IMR-90 (cell line): ENCODE measurements at regions not wholly inside any gene's neighbourhood (a gene's known extent, or its start where the extent isn't known, plus 50 kb on each side); places are given as distances from the start of the nearest gene placed in this dataset.

Source experiments
- ATAC-seq: fragments of 200-7000 bp; cut with Tn5 transposase; 2 replicates; pipeline ENCODE4 v1.9.1; 2020; ENCODE audit warnings: low read depth, mild to moderate bottlenecking, moderate library complexity
- BruUV-seq: library from RNA; stranded (reverse); fragments of 400-500 nt; replicated peaks from 2 replicates; lab custom pipeline; 2021; lab: Mats Ljungman, UMichigan
- CTCF ChIA-PET: fragments of 300-600 bp; formaldehyde crosslinking; extraction: SDS; loops from one replicate; lab custom pipeline; 2021; ENCODE audit warnings: antibody characterized with exemption; lab: Yijun Ruan, JAX
- POLR2A ChIA-PET: fragments of 300-600 bp; sonication (Branson Sonifier 250); formaldehyde crosslinking; loops from one replicate; lab custom pipeline; 2022; ENCODE audit warnings: antibody characterized with exemption; ENCODE audit not compliant: unreplicated experiment; lab: Charles Lee
- DNase-seq: peaks from one replicate; pipeline ENCODE4 v3.0.0; 2013
- H2AFZ ChIP-seq: replicated peaks from 2 replicates; pipeline ENCODE3; 2013; ENCODE audit warnings: low read length, mild to moderate bottlenecking; ENCODE audit not compliant: poor library complexity
- H2AK5ac ChIP-seq: 2 replicates; pipeline ENCODE4 v1.6.1; 2013; ENCODE audit warnings: low read depth, low read length, inconsistent platforms
- H2AK9ac ChIP-seq: replicated peaks from 2 replicates; pipeline ENCODE3; 2013; ENCODE audit warnings: mild to moderate bottlenecking, low read depth, low read length, moderate library complexity; ENCODE audit not compliant: poor library complexity
- H2BK120ac ChIP-seq: 2 replicates; pipeline ENCODE4 v1.6.1; 2013; ENCODE audit warnings: low read depth, low read length, inconsistent platforms
- H2BK15ac ChIP-seq: 3 replicates; pipeline ENCODE4 v1.6.1; 2013; ENCODE audit warnings: low read depth, low read length, inconsistent platforms
- H2BK20ac ChIP-seq: 2 replicates; pipeline ENCODE4 v1.6.1; 2013; ENCODE audit warnings: low read depth, mild to moderate bottlenecking, inconsistent platforms, low read length, moderate library complexity
- H2BK5ac ChIP-seq: 2 replicates; pipeline ENCODE4 v1.6.1; 2013; ENCODE audit warnings: mild to moderate bottlenecking, low read depth, low read length, inconsistent platforms; ENCODE audit not compliant: poor library complexity, severe bottlenecking
- H3K14ac ChIP-seq: replicated peaks from 2 replicates; pipeline ENCODE4 v1.6.1; 2013; ENCODE audit warnings: low read depth, low read length, inconsistent platforms
- H3K18ac ChIP-seq: 2 replicates; pipeline ENCODE4 v1.6.1; 2013; ENCODE audit warnings: low read depth, low read length, control low read depth
- H3K23ac ChIP-seq: 2 replicates; pipeline ENCODE4 v1.6.1; 2013; ENCODE audit warnings: low read depth, low read length, inconsistent platforms
- H3K27ac ChIP-seq: 2 replicates; pipeline ENCODE4 v1.5.1; 2013; ENCODE audit warnings: mild to moderate bottlenecking, control low read depth, low read length; ENCODE audit not compliant: insufficient read depth
- H3K27me3 ChIP-seq: 2 replicates; pipeline ENCODE4 v1.6.1; 2013; ENCODE audit warnings: low read length; ENCODE audit not compliant: control insufficient read depth, insufficient read depth
- H3K36me3 ChIP-seq: 2 replicates; pipeline ENCODE4 v1.6.1; 2013; ENCODE audit warnings: low read length, mixed read lengths; ENCODE audit not compliant: control insufficient read depth, insufficient read depth
- H3K4ac ChIP-seq: 2 replicates; pipeline ENCODE4 v1.6.1; 2013; ENCODE audit warnings: low read depth, low read length, inconsistent platforms
- H3K4me1 ChIP-seq: 2 replicates; pipeline ENCODE4 v1.6.1; 2013; ENCODE audit warnings: low read length, mixed read lengths; ENCODE audit not compliant: control insufficient read depth, insufficient read depth
- H3K4me2 ChIP-seq: 2 replicates; pipeline ENCODE4 v1.6.1; 2013; ENCODE audit warnings: low read depth, mild to moderate bottlenecking, control low read depth, low read length, moderate library complexity
- H3K4me3 ChIP-seq: 2 replicates; pipeline ENCODE4 v1.5.1; 2013; ENCODE audit warnings: low read depth, mild to moderate bottlenecking, control low read depth, low read length, moderate library complexity; ENCODE audit not compliant: insufficient read depth
- H3K56ac ChIP-seq: 2 replicates; pipeline ENCODE4 v1.6.1; 2013; ENCODE audit warnings: low read length, inconsistent platforms; ENCODE audit not compliant: insufficient read depth; ENCODE audit errors: extremely low read depth
- H3K79me1 ChIP-seq, 2 experiments: 2 replicates each; pipeline ENCODE4 v1.6.1; 2013; ENCODE audit warnings: low read length in 2 of 2, inconsistent platforms in 1 of 2, low read depth in 1 of 2
- H3K9ac ChIP-seq: 2 replicates; pipeline ENCODE4 v1.6.1; 2013; ENCODE audit warnings: low read depth, low read length, control low read depth
- H3K9me1 ChIP-seq: 2 replicates; pipeline ENCODE4 v1.6.1; 2013; ENCODE audit warnings: low read length, inconsistent platforms; ENCODE audit not compliant: insufficient read depth
- H3K9me3 ChIP-seq: 2 replicates; pipeline ENCODE4 v1.6.1; 2013; ENCODE audit warnings: low read length; ENCODE audit not compliant: control insufficient read depth, insufficient read depth
- H4K20me1 ChIP-seq: 2 replicates; pipeline ENCODE4 v1.6.1; 2013; ENCODE audit warnings: low read length, inconsistent platforms; ENCODE audit not compliant: insufficient read depth
- H4K5ac ChIP-seq: 2 replicates; pipeline ENCODE4 v1.6.1; 2013; ENCODE audit warnings: mild to moderate bottlenecking, low read depth, low read length, control low read depth
- H4K8ac ChIP-seq, 2 experiments: 2 replicates each; pipeline ENCODE4 v1.6.1; 2013; ENCODE audit warnings: low read depth in 2 of 2, low read length in 2 of 2, control low read depth in 1 of 2, inconsistent platforms in 1 of 2
- H4K91ac ChIP-seq: 2 replicates; pipeline ENCODE4 v1.6.1; 2013; ENCODE audit warnings: low read depth, low read length, inconsistent platforms; ENCODE audit not compliant: insufficient read depth
- BHLHE40 ChIP-seq: fragments of 150-350 bp; IDR thresholded peaks from 2 replicates; pipeline ENCODE4 v1.6.1; 2016; ENCODE audit warnings: mild to moderate bottlenecking, low read depth, low read length
- CHD1 ChIP-seq: IDR thresholded peaks from 2 replicates; pipeline ENCODE4 v1.6.1; 2012; ENCODE audit warnings: low read depth, low read length, improper control_type of control experiment
- FOS ChIP-seq: fragments of 150-350 bp; IDR thresholded peaks from 2 replicates; pipeline ENCODE4 v1.6.1; 2016; ENCODE audit warnings: low read depth, low read length
- MAFK ChIP-seq: IDR thresholded peaks from 2 replicates; pipeline ENCODE4 v1.6.1; 2012; ENCODE audit warnings: low read depth, low read length, improper control_type of control experiment
- MAZ ChIP-seq: IDR thresholded peaks from 2 replicates; pipeline ENCODE4 v1.6.1; 2012; ENCODE audit warnings: low read depth, mild to moderate bottlenecking, low read length, improper control_type of control experiment, moderate library complexity, borderline replicate concordance
- NFE2L2 ChIP-seq: fragments of 150-350 bp; IDR thresholded peaks from 2 replicates; pipeline ENCODE4 v1.6.1; 2016; ENCODE audit warnings: low read depth, mild to moderate bottlenecking, low read length
- RAD21 ChIP-seq: IDR thresholded peaks from 2 replicates; pipeline ENCODE4 v1.6.1; 2012; ENCODE audit warnings: low read length, improper control_type of control experiment
- RCOR1 ChIP-seq: IDR thresholded peaks from 2 replicates; pipeline ENCODE4 v1.6.1; 2012; ENCODE audit warnings: mild to moderate bottlenecking, low read length, improper control_type of control experiment; ENCODE audit not compliant: insufficient replicate concordance
- RFX5 ChIP-seq: IDR thresholded peaks from 2 replicates; pipeline ENCODE4 v1.8.0; 2012; ENCODE audit warnings: low read depth, mild to moderate bottlenecking, low read length, moderate library complexity
- WGBS, 2 experiments: methylation state at CpG; one replicate each; pipeline versions ENCODE4 v1.1.5 to v1.1.7; 2013; ENCODE audit warnings: missing lambda C conversion rate in 2 of 2; ENCODE audit not compliant: insufficient read length in 1 of 2; ENCODE audit errors: extremely low coverage in 2 of 2; 5-methylcytosine and 5-hydroxymethylcytosine counted together
- dilution Hi-C: fragments of 300-500 bp; cut with HindIII; formaldehyde crosslinking; loops from one replicate; pipeline ENCODE4 v1.14.3; 2018; ENCODE audit warnings: low sequenced_read_pairs; ENCODE audit not compliant: unreplicated experiment
- in situ Hi-C: fragments of 300-500 bp; cut with MboI; formaldehyde crosslinking; loops from 3 replicates; pipeline ENCODE4 v1.14.3; 2019; ENCODE audit warnings: low sequenced_read_pairs, inconsistent platforms, mixed read lengths
- intact Hi-C: fragments of 100-400 bp; cut with micrococcal nuclease; formaldehyde crosslinking; loops from 2 replicates; pipeline ENCODE4 v1.10.0; 2022
- TF ChIP-seq, protein P1 (sequence below): fragments of 150-350 bp; IDR thresholded peaks from 2 replicates; pipeline ENCODE4 v1.6.1; 2016; ENCODE audit warnings: low read depth, mild to moderate bottlenecking, low read length, moderate library complexity, borderline replicate concordance
- TF ChIP-seq, protein P2 (sequence below): fragments of 150-350 bp; IDR thresholded peaks from 2 replicates; pipeline ENCODE4 v1.6.1; 2017; ENCODE audit warnings: mild to moderate bottlenecking, antibody characterized with exemption, low read length, low read depth

DNA sequence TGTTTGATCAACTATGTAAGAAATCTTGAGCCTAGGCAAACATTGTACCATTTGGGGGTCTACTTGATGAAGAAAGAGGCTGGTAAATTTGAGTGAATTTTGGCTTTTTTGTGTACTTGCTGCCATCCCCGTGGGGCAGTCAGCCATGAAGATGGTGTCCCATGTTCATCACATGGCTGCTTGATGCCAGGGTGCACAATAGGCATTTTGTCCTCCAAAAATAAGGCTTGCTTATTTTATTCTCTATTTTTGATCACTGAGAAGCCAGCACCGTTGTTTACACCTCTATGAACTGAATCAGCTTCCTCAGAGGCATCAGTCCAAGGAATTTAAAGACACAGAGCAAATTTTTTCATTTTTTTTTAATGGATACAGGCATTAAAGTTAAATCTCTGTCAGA is 1195.7 kb downstream of the AMY1C start:
- TF ChIP-seq BHLHE40 (no peak), RFX5 (no peak), NFE2L2 (no peak), RAD21 (no peak), CHD1 (no peak), RCOR1 (no peak), MAZ (no peak), MAFK (no peak), FOS (no peak)
- TF ChIP-seq, protein P1, sequence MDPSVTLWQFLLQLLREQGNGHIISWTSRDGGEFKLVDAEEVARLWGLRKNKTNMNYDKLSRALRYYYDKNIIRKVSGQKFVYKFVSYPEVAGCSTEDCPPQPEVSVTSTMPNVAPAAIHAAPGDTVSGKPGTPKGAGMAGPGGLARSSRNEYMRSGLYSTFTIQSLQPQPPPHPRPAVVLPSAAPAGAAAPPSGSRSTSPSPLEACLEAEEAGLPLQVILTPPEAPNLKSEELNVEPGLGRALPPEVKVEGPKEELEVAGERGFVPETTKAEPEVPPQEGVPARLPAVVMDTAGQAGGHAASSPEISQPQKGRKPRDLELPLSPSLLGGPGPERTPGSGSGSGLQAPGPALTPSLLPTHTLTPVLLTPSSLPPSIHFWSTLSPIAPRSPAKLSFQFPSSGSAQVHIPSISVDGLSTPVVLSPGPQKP, result no peak
- TF ChIP-seq, protein P2, sequence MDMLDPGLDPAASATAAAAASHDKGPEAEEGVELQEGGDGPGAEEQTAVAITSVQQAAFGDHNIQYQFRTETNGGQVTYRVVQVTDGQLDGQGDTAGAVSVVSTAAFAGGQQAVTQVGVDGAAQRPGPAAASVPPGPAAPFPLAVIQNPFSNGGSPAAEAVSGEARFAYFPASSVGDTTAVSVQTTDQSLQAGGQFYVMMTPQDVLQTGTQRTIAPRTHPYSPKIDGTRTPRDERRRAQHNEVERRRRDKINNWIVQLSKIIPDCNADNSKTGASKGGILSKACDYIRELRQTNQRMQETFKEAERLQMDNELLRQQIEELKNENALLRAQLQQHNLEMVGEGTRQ, result no peak
- no peaks in the 10 kb centered on the region for H3K4me1 ChIP-seq
- DNase-seq (no peak), ATAC-seq (no peak)
- H4K91ac ChIP-seq, result no peak overlapping the region
- H4K5ac ChIP-seq, result no peak overlapping the region
- no peak overlapping the region for H3K14ac ChIP-seq
- H3K4me2 ChIP-seq, result no peak overlapping the region
- H2BK5ac ChIP-seq, result no peak overlapping the region
- no peaks in the 10 kb centered on the region for H4K20me1 ChIP-seq
- intact Hi-C loops, result no loop called here
- in situ Hi-C loops, result no loop called here
- BruUV-seq, result no TSS peak
- H3K9me3 ChIP-seq, result peaks cover 7% of the 10 kb centered on the region; the same call in 1 of the 2 replicates
- no peaks in the 10 kb centered on the region for H3K79me1 ChIP-seq
- no peak overlapping the region for H2AK9ac ChIP-seq
- H2BK120ac ChIP-seq, result no peak overlapping the region
- ChIA-PET POLR2A (no interaction called here), CTCF (no interaction called here)
- H3K4ac ChIP-seq, result no peak overlapping the region
- H2AFZ ChIP-seq, result no peak overlapping the region
- H3K4me3 ChIP-seq, result no peak overlapping the region
- no peaks in the 10 kb centered on the region for H3K27me3 ChIP-seq
- no peak overlapping the region for H3K23ac ChIP-seq
- H3K27ac ChIP-seq, result no peak overlapping the region
- dilution Hi-C loops, result no loop called here
- no peak overlapping the region for H2BK15ac ChIP-seq
- H3K56ac ChIP-seq, result no peak overlapping the region
- H3K36me3 ChIP-seq, result no peaks in the 10 kb centered on the region
- H4K8ac ChIP-seq, result no peak overlapping the region
- H2AK5ac ChIP-seq, result no peak overlapping the region
- WGBS, 2 experiments, result no CpG with 5 or more reads among the region's 2 CpGs
- H2BK20ac ChIP-seq, result no peak overlapping the region
- H3K9ac ChIP-seq, result no peak overlapping the region
- H3K9me1 ChIP-seq, result no peaks in the 10 kb centered on the region
- no peak overlapping the region for H3K18ac ChIP-seq
